Right atrium auricular region (tissue), 2 donors: ENCODE measurements at regions not wholly inside any gene's neighbourhood (a gene's known extent, or its start where the extent isn't known, plus 50 kb on each side); places are given as distances from the start of the nearest gene placed in this dataset.

Experiments
- DNase-seq: peaks from one replicate; pipeline ENCODE4 v3.0.0-alpha.2; 2019; ENCODE audit warnings: low spot score
- H3K27ac ChIP-seq, 2 donors: fragments of 200-600 bp; sonication (generic); 1 replicate in 1 of 2; 2 replicates in 1 of 2; pipeline ENCODE4 v1.5.1; 2016 to 2019
- H3K27me3 ChIP-seq, 2 donors: fragments of 200-600 bp; sonication (generic); one replicate each; pipeline versions ENCODE4 v1.5.1 to v1.6.0; 2017 to 2019
- H3K36me3 ChIP-seq: fragments of 200-600 bp; sonication (generic); one replicate; pipeline ENCODE4 v1.5.1; 2016
- H3K4me1 ChIP-seq, 2 donors: fragments of 200-600 bp; sonication (generic); one replicate each; pipeline versions ENCODE4 v1.5.1 to v1.6.0; 2017 to 2019
- H3K4me3 ChIP-seq, 2 donors: fragments of 200-600 bp; sonication (generic); 1 replicate in 1 of 2; 2 replicates in 1 of 2; pipeline ENCODE4 v1.5.1; 2017 to 2019; ENCODE audit warnings: mild to moderate bottlenecking in 1 of 2, moderate library complexity in 1 of 2
- H3K9me3 ChIP-seq, 2 donors: fragments of 200-600 bp; sonication (generic); one replicate each; pipeline ENCODE4 v1.5.1; 2019
- CTCF ChIP-seq, 2 donors: fragments of 200-600 bp; sonication (generic); IDR thresholded peaks; one replicate each; pipeline ENCODE4 v1.5.1; 2019; ENCODE audit warnings: antibody characterized with exemption in 2 of 2

- TF ChIP-seq CTCF (IDR thresholded peaks at IDR 0.05): no peak
- Histone ChIP-seq H3K27ac (peak overlapping the region; percentile 58 to 65), H3K9me3 (no peaks in the 10 kb centered on the region), H3K27me3 (no peaks in the 10 kb centered on the region), H3K36me3 (no peaks in the 10 kb centered on the region), H3K4me1 (peaks cover 0 to 7% of the 10 kb centered on the region in 2 donors), H3K4me3 (no peak overlapping the region)
- no peak for DNase-seq
Measured at GRCh38 chr6:163780994-163781393, 366.5 kb downstream of the QKI start.

GRCh38 chr6:163779727-163780284 lies 365.3 kb downstream of the QKI start:
- H3K27me3 ChIP-seq: no peaks in the 10 kb centered on the region
- no peak overlapping the region for H3K27ac ChIP-seq
- H3K4me1 ChIP-seq: peaks cover 0 to 7% of the 10 kb centered on the region in 2 donors
- DNase-seq: no peak
- TF ChIP-seq CTCF (IDR thresholded peaks at IDR 0.05): no peak
- H3K4me3 ChIP-seq: no peak overlapping the region
- H3K9me3 ChIP-seq: no peaks in the 10 kb centered on the region
- no peaks in the 10 kb centered on the region for H3K36me3 ChIP-seq

DNA sequence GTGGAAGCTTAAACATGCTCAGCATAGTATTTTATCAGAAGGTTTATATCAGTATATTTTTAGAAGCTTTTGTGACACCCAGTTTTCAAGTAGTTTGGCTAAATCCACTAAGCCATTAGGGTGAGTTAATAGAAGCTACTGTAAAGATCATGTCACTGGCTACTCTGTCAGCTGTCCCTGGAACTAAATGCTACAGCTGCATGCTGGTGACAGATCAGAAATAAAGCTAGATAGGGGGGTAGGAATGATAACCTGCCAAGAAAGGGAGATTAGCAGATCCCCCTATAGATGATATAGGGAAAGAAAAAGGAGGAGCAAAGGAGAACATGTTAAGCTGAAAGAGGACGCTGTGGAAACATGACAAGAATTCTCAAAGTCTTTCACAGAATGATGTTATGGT lies 363.2 kb downstream of the QKI start:
- no peaks in the 10 kb centered on the region for H3K9me3 ChIP-seq
- H3K4me1 ChIP-seq: peaks cover 0 to 7% of the 10 kb centered on the region in 2 donors
- H3K27ac ChIP-seq: peak overlapping the region; percentile 51 to 57
- TF ChIP-seq CTCF (IDR thresholded peaks at IDR 0.05): peak in 1 of 2 donors; percentile 35
- H3K36me3 ChIP-seq: no peaks in the 10 kb centered on the region
- no peaks in the 10 kb centered on the region for H3K27me3 ChIP-seq
- DNase-seq: no peak
- no peak overlapping the region for H3K4me3 ChIP-seq

DNA sequence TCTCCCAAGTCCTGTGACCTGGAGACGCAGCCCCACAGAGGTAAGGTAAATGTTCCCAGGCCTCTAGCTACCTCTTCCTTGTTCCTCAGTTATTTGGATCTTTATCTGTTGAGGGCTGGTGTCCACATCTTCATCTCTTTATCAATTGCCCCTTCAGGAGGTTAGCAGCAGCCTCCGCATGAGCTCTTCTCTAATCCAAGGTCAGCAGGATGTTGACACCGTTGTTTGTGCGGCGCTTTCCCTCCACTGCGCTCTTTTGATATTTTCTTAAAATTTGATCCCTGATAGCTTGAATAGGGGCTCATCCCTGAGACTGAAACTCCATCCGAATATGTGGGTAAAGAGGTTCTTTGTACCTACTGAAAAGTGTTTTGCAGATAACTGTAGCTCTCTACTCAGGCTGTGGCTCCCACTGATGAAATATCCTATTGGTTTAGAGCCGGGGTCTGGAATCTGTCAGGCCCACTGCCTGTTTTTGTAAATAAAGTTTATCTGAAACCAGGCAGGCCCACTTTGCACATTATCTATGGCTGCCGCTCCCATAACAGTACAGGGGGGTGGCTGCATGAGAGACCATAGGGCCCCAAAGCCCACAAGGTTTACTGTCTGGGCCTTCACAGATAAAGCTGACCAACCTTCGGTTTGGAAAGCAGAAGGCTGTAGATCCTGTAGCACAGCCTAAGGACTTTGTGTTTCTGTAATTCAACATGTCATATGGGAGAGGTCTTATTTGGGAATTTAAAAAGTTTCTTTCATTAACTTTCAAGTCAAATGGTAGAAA lies 362.6 kb downstream of the QKI start:
- Histone ChIP-seq H3K36me3 (no peaks in the 10 kb centered on the region), H3K4me1 (peaks cover 0 to 7% of the 10 kb centered on the region in 2 donors), H3K27ac (peak overlapping the region; percentile 51 to 57), H3K4me3 (no peak overlapping the region), H3K9me3 (no peaks in the 10 kb centered on the region), H3K27me3 (no peaks in the 10 kb centered on the region)
- DNase-seq: no peak
- TF ChIP-seq CTCF (IDR thresholded peaks at IDR 0.05): no peak

- Histone ChIP-seq H3K27me3 (no peaks in the 10 kb centered on the region), H3K36me3 (no peaks in the 10 kb centered on the region), H3K4me3 (no peak overlapping the region), H3K4me1 (peaks cover 0 to 7% of the 10 kb centered on the region in 2 donors), H3K9me3 (no peaks in the 10 kb centered on the region), H3K27ac (peak overlapping the region in 1 of 2 donors; percentile 57)
- no peak for TF ChIP-seq CTCF (IDR thresholded peaks at IDR 0.05)
- DNase-seq: no peak
Measured at GRCh38 chr6:163776196-163776905, 361.8 kb downstream of the QKI start.
